Activated CD4-positive, alpha-beta memory T cell treated with anti-CD3 and anti-CD28 coated beads for 36 hours (primary cell): ENCODE measurements at regions not wholly inside any gene's neighbourhood (a gene's known extent, or its start where the extent isn't known, plus 50 kb on each side); places are given as distances from the start of the nearest gene placed in this dataset.

Experiments used
- CTCF ChIA-PET: fragments of 350-600 bp; sonication (Branson Sonifier 250); formaldehyde crosslinking; loops from one replicate; lab custom pipeline; 2021; ENCODE audit warnings: antibody characterized with exemption, inconsistent platforms; lab: Charles Lee
- POLR2A ChIA-PET: fragments of 350-600 bp; sonication (Branson Sonifier 250); formaldehyde crosslinking; loops from one replicate; lab custom pipeline; 2021; ENCODE audit warnings: antibody characterized with exemption; lab: Charles Lee
- DNase-seq: peaks from one replicate; pipeline ENCODE4 v3.0.0-alpha.2; 2020
- H3K27ac Mint-ChIP-seq: one replicate; pipeline ENCODE4 v1.8.0; 2021; ENCODE audit warnings: mixed read lengths
- H3K27me3 Mint-ChIP-seq: one replicate; pipeline ENCODE4 v1.8.0; 2021; ENCODE audit warnings: mixed read lengths
- H3K36me3 Mint-ChIP-seq: one replicate; pipeline ENCODE4 v1.8.0; 2021; ENCODE audit warnings: mixed read lengths
- H3K4me1 Mint-ChIP-seq: one replicate; pipeline ENCODE4 v1.8.0; 2021; ENCODE audit warnings: low read depth, mixed read lengths
- H3K4me3 Mint-ChIP-seq: one replicate; pipeline ENCODE4 v1.8.0; 2021; ENCODE audit warnings: mild to moderate bottlenecking, mixed read lengths
- H3K9me3 Mint-ChIP-seq: one replicate; pipeline ENCODE4 v1.8.0; 2021; ENCODE audit warnings: mixed read lengths
- intact Hi-C: fragments of 100-400 bp; cut with micrococcal nuclease; formaldehyde crosslinking; loops from one replicate; pipeline ENCODE4 v1.15.1; 2023

GRCh38 chr12:66862356-66862985 is 183.6 kb upstream of the GRIP1 start:
- Mint-ChIP-seq H3K9me3 (no peaks in the 10 kb centered on the region), H3K4me3 (no peak overlapping the region), H3K27me3 (peaks cover 3% of the 10 kb centered on the region), H3K27ac (no peak overlapping the region), H3K4me1 (no peaks in the 10 kb centered on the region), H3K36me3 (no peaks in the 10 kb centered on the region)
- CTCF ChIA-PET, result no interaction called here
- DNase-seq, result no peak
- intact Hi-C loops, result no loop called here
- POLR2A ChIA-PET, result no interaction called here

GRCh38 chr12:66863276-66863675 is 184.4 kb upstream of the GRIP1 start:
- no peaks in the 10 kb centered on the region for H3K36me3 Mint-ChIP-seq
- no peak for DNase-seq
- peaks cover 3% of the 10 kb centered on the region for H3K27me3 Mint-ChIP-seq
- ChIA-PET POLR2A (no interaction called here), CTCF (no interaction called here)
- H3K4me3 Mint-ChIP-seq, result no peak overlapping the region
- intact Hi-C loops, result no loop called here
- H3K4me1 Mint-ChIP-seq, result no peaks in the 10 kb centered on the region
- H3K9me3 Mint-ChIP-seq, result no peaks in the 10 kb centered on the region
- no peak overlapping the region for H3K27ac Mint-ChIP-seq

- Mint-ChIP-seq H3K9me3 (no peaks in the 10 kb centered on the region), H3K27me3 (peaks cover 3% of the 10 kb centered on the region), H3K4me1 (no peaks in the 10 kb centered on the region), H3K36me3 (no peaks in the 10 kb centered on the region), H3K4me3 (no peak overlapping the region), H3K27ac (no peak overlapping the region)
- intact Hi-C loops, result no loop called here
- POLR2A ChIA-PET, result no interaction called here
- DNase-seq, result no peak
- CTCF ChIA-PET, result no interaction called here
These were observed 199.0 kb upstream of the GRIP1 start for GRCh38 chr12:66877925-66878324.

GRCh38 chr12:66879409-66879808 is 200.5 kb upstream of the GRIP1 start:
- POLR2A ChIA-PET, result no interaction called here
- Mint-ChIP-seq H3K9me3 (no peaks in the 10 kb centered on the region), H3K27me3 (peaks cover 5% of the 10 kb centered on the region), H3K36me3 (no peaks in the 10 kb centered on the region), H3K4me1 (no peaks in the 10 kb centered on the region), H3K4me3 (no peak overlapping the region), H3K27ac (no peak overlapping the region)
- intact Hi-C loops, result no loop called here
- no peak for DNase-seq
- CTCF ChIA-PET, result interaction anchor here (0.9 kb wide), 1 partner anchor 26 kb away, joined by 3 read pairs; no protein-coding TSS in a partner anchor

- CTCF ChIA-PET, result no interaction called here
- intact Hi-C loops, result no loop called here
- no peak overlapping the region for H3K4me3 Mint-ChIP-seq
- peaks cover 5% of the 10 kb centered on the region for H3K27me3 Mint-ChIP-seq
- H3K27ac Mint-ChIP-seq, result no peak overlapping the region
- no peaks in the 10 kb centered on the region for H3K9me3 Mint-ChIP-seq
- no peaks in the 10 kb centered on the region for H3K4me1 Mint-ChIP-seq
- no peak for DNase-seq
- POLR2A ChIA-PET, result interaction anchor here (0.6 kb wide), 1 partner anchor 111 kb away, joined by 5 read pairs; no protein-coding TSS in a partner anchor
- H3K36me3 Mint-ChIP-seq, result no peaks in the 10 kb centered on the region
These were observed 202.5 kb upstream of the GRIP1 start for GRCh38 chr12:66881386-66881785.

- Mint-ChIP-seq H3K27ac (no peak overlapping the region), H3K4me3 (no peak overlapping the region), H3K4me1 (no peaks in the 10 kb centered on the region), H3K27me3 (peaks cover 3% of the 10 kb centered on the region), H3K36me3 (no peaks in the 10 kb centered on the region), H3K9me3 (no peaks in the 10 kb centered on the region)
- intact Hi-C loops, result no loop called here
- POLR2A ChIA-PET, result no interaction called here
- no peak for DNase-seq
- CTCF ChIA-PET, result no interaction called here
These were observed 205.2 kb upstream of the GRIP1 start for GRCh38 chr12:66884091-66884490.

- no peak overlapping the region for H3K27ac Mint-ChIP-seq
- H3K9me3 Mint-ChIP-seq, result no peaks in the 10 kb centered on the region
- no peaks in the 10 kb centered on the region for H3K4me1 Mint-ChIP-seq
- peaks cover 3% of the 10 kb centered on the region for H3K27me3 Mint-ChIP-seq
- CTCF ChIA-PET, result no interaction called here
- no peaks in the 10 kb centered on the region for H3K36me3 Mint-ChIP-seq
- POLR2A ChIA-PET, result no interaction called here
- no peak for DNase-seq
- H3K4me3 Mint-ChIP-seq, result no peak overlapping the region
- intact Hi-C loops, result no loop called here
These were observed 206.4 kb upstream of the GRIP1 start for GRCh38 chr12:66885115-66885875.

GRCh38 chr12:66896797-66897196 is 217.9 kb upstream of the GRIP1 start:
- ChIA-PET POLR2A (no interaction called here), CTCF (no interaction called here)
- H3K4me1 Mint-ChIP-seq, result peaks cover 24% of the 10 kb centered on the region
- H3K9me3 Mint-ChIP-seq, result no peaks in the 10 kb centered on the region
- H3K36me3 Mint-ChIP-seq, result no peaks in the 10 kb centered on the region
- peaks cover 1% of the 10 kb centered on the region for H3K27me3 Mint-ChIP-seq
- H3K4me3 Mint-ChIP-seq, result no peak overlapping the region
- H3K27ac Mint-ChIP-seq, result no peak overlapping the region
- DNase-seq, result no peak
- intact Hi-C loops, result no loop called here

GRCh38 chr12:66898700-66899469 is 220.0 kb upstream of the GRIP1 start:
- no peak overlapping the region for H3K27ac Mint-ChIP-seq
- H3K27me3 Mint-ChIP-seq, result no peaks in the 10 kb centered on the region
- intact Hi-C loops, result no loop called here
- H3K4me3 Mint-ChIP-seq, result no peak overlapping the region
- no peaks in the 10 kb centered on the region for H3K36me3 Mint-ChIP-seq
- no peaks in the 10 kb centered on the region for H3K9me3 Mint-ChIP-seq
- no peak for DNase-seq
- ChIA-PET POLR2A (no interaction called here), CTCF (no interaction called here)
- peaks cover 24% of the 10 kb centered on the region for H3K4me1 Mint-ChIP-seq

GRCh38 chr12:66899588-66899987 is 220.7 kb upstream of the GRIP1 start:
- intact Hi-C loops, result no loop called here
- ChIA-PET CTCF (no interaction called here), POLR2A (no interaction called here)
- peaks cover 24% of the 10 kb centered on the region for H3K4me1 Mint-ChIP-seq
- no peak overlapping the region for H3K4me3 Mint-ChIP-seq
- no peaks in the 10 kb centered on the region for H3K36me3 Mint-ChIP-seq
- H3K27ac Mint-ChIP-seq, result no peak overlapping the region
- no peak for DNase-seq
- no peaks in the 10 kb centered on the region for H3K9me3 Mint-ChIP-seq
- H3K27me3 Mint-ChIP-seq, result no peaks in the 10 kb centered on the region

- Mint-ChIP-seq H3K4me3 (no peak overlapping the region), H3K27ac (no peak overlapping the region), H3K9me3 (no peaks in the 10 kb centered on the region), H3K4me1 (peaks cover 24% of the 10 kb centered on the region), H3K27me3 (no peaks in the 10 kb centered on the region), H3K36me3 (no peaks in the 10 kb centered on the region)
- CTCF ChIA-PET, result no interaction called here
- intact Hi-C loops, result loop anchor here (10.0 kb wide), 1 partner anchor 164 kb away; no protein-coding TSS in a partner anchor
- no peak for DNase-seq
- POLR2A ChIA-PET, result no interaction called here
These were observed 221.7 kb upstream of the GRIP1 start for GRCh38 chr12:66900616-66901015.

GRCh38 chr12:66901138-66901932 is 222.5 kb upstream of the GRIP1 start:
- Mint-ChIP-seq H3K4me3 (no peak overlapping the region), H3K36me3 (no peaks in the 10 kb centered on the region), H3K4me1 (peaks cover 24% of the 10 kb centered on the region), H3K27ac (no peak overlapping the region), H3K27me3 (no peaks in the 10 kb centered on the region), H3K9me3 (no peaks in the 10 kb centered on the region)
- DNase-seq, result no peak
- CTCF ChIA-PET, result no interaction called here
- POLR2A ChIA-PET, result no interaction called here
- intact Hi-C loops, result loop anchor here (10.0 kb wide), 1 partner anchor 163 kb away; no protein-coding TSS in a partner anchor
